K562 (cell line): ENCODE measurements at regions not wholly inside any gene's neighbourhood (a gene's known extent, or its start where the extent isn't known, plus 50 kb on each side); places are given as distances from the start of the nearest gene placed in this dataset.

ENCODE experiments used
- ATAC-seq: fragments of 200-7000 bp; cut with Tn5 transposase; 3 replicates; pipeline ENCODE4 v1.9.1; 2020; ENCODE audit warnings: moderate library complexity
- BruUV-seq: library from RNA; stranded (reverse); fragments of 400-500 nt; replicated peaks from 2 replicates; lab custom pipeline; 2021; lab: Mats Ljungman, UMichigan
- CTCF ChIA-PET: fragments of 300-600 bp; formaldehyde crosslinking; extraction: SDS; loops from one replicate; lab custom pipeline; 2021; ENCODE audit warnings: low intra/inter-chr PET ratio; lab: Yijun Ruan, JAX
- POLR2A ChIA-PET: fragments of 300-600, 350-650 bp; sonication (Branson Sonifier 250); formaldehyde crosslinking; extraction: SDS; loops from one replicate; lab custom pipeline; 2021; ENCODE audit warnings: antibody characterized with exemption, inconsistent platforms; lab: Yijun Ruan, JAX
- DNase-seq, 4 experiments: peaks; one replicate each; pipeline versions ENCODE4 v3.0.0 to v3.0.0-alpha.2; 2011 to 2018; ENCODE audit warnings: low spot score in 3 of 4, mixed read lengths in 3 of 4; ENCODE audit errors: extremely low read depth in 1 of 4
- FAIRE-seq: peaks from 2 replicates; lab custom pipeline; 2011; peaks lifted over from hg19 to GRCh38; lab: Jason Lieb, UNC
- H2AFZ ChIP-seq: 2 replicates; pipeline ENCODE4 v1.6.0; 2011; ENCODE audit warnings: low read depth, low read length, control low read depth, inconsistent platforms
- H3K27ac ChIP-seq: fragments of 200-600 bp; 3 replicates; pipeline ENCODE4 v1.8.0; 2011; ENCODE audit warnings: low read depth, mild to moderate bottlenecking, control low read depth, inconsistent platforms, low read length, moderate library complexity, mixed read lengths; ENCODE audit errors: extremely low read depth
- H3K27me3 ChIP-seq, 2 experiments: fragments of 300-600 bp in 1 of 2; 2 replicates in 1 of 2; 3 replicates in 1 of 2; pipeline versions ENCODE4 v1.6.0 to v1.8.0; 2011; ENCODE audit warnings: inconsistent platforms in 2 of 2, low read length in 2 of 2, mild to moderate bottlenecking in 1 of 2, mixed read lengths in 1 of 2, moderate library complexity in 1 of 2; ENCODE audit not compliant: control insufficient read depth in 2 of 2, insufficient read depth in 2 of 2
- H3K36me3 ChIP-seq: fragments of 300-600 bp; 3 replicates; pipeline ENCODE4 v1.8.0; 2011; ENCODE audit warnings: mild to moderate bottlenecking, low read length, inconsistent platforms; ENCODE audit not compliant: control insufficient read depth, insufficient read depth
- H3K4me1 ChIP-seq, 2 experiments: fragments of 200-600 bp in 1 of 2; replicated peaks in 1 of 2; 2 replicates in 1 of 2; 3 replicates in 1 of 2; pipeline versions ENCODE4 v1.5.1 to v1.8.0; 2011; ENCODE audit warnings: inconsistent platforms in 2 of 2, low read length in 2 of 2, mild to moderate bottlenecking in 1 of 2, mixed read lengths in 1 of 2, moderate library complexity in 1 of 2; ENCODE audit not compliant: control insufficient read depth in 2 of 2, insufficient read depth in 2 of 2
- H3K4me2 ChIP-seq: 2 replicates; pipeline ENCODE4 v1.6.1; 2011; ENCODE audit warnings: low read length, control low read depth, inconsistent platforms, mixed read lengths; ENCODE audit not compliant: insufficient read depth
- H3K4me3 ChIP-seq: fragments of 200-600 bp; sonication (generic), shearing (Covaris generic); 2 replicates; pipeline ENCODE4 v1.5.1; 2016; ENCODE audit warnings: control low read depth, inconsistent platforms
- H3K79me2 ChIP-seq: fragments of 200-600 bp; 3 replicates; pipeline ENCODE4 v1.8.0; 2011; ENCODE audit warnings: low read length, inconsistent platforms; ENCODE audit not compliant: control insufficient read depth, insufficient read depth
- H3K9ac ChIP-seq, 2 experiments: 2 replicates each; pipeline versions ENCODE4 v1.6.0 to v1.6.1; 2011; ENCODE audit warnings: low read depth in 2 of 2, low read length in 2 of 2, control low read depth in 1 of 2, inconsistent platforms in 1 of 2, mild to moderate bottlenecking in 1 of 2, mixed read lengths in 1 of 2; ENCODE audit not compliant: insufficient read depth in 1 of 2
- H3K9me1 ChIP-seq: one replicate; pipeline ENCODE4 v1.6.0; 2011; ENCODE audit warnings: inconsistent platforms, mild to moderate bottlenecking, low read length, moderate library complexity; ENCODE audit not compliant: control insufficient read depth, insufficient read depth
- H3K9me3 ChIP-seq: replicated peaks from 2 replicates; pipeline ENCODE4 v1.5.1; 2011; ENCODE audit warnings: low read depth, low read length, inconsistent platforms; ENCODE audit not compliant: control insufficient read depth, insufficient read depth
- H4K20me1 ChIP-seq: replicated peaks from 2 replicates; pipeline ENCODE4 v1.6.1; 2011; ENCODE audit warnings: low read length, inconsistent platforms, mixed read lengths; ENCODE audit not compliant: control insufficient read depth, insufficient read depth
- CBFA2T3 ChIP-seq: fragments of 450-650 bp; IDR thresholded peaks from 2 replicates; pipeline ENCODE4 v1.6.1; 2017
- EZH2 ChIP-seq: IDR thresholded peaks from 2 replicates; pipeline ENCODE4 v1.6.1; 2012; ENCODE audit warnings: low read depth, mild to moderate bottlenecking, inconsistent platforms, low read length, borderline replicate concordance
- GABPB1 ChIP-seq: sonication (generic); formaldehyde crosslinking; IDR thresholded peaks from 2 replicates; pipeline ENCODE4 v1.8.0; 2022; ENCODE audit warnings: mild to moderate bottlenecking, missing genetic modification reagents
- NKRF ChIP-seq: fragments of 450-650 bp; IDR thresholded peaks from 2 replicates; pipeline ENCODE4 v1.6.1; 2016; ENCODE audit warnings: borderline replicate concordance
- NR0B1 ChIP-seq: fragments of 450-650 bp; IDR thresholded peaks from one replicate; pipeline ENCODE4 v1.6.1; 2018; ENCODE audit warnings: mild to moderate bottlenecking, moderate library complexity; ENCODE audit not compliant: partially characterized antibody
- PHB ChIP-seq: fragments of 250-450 bp; sonication (Bioruptor Pico); IDR thresholded peaks from 2 replicates; pipeline ENCODE4 v1.5.0; 2021
- PRMT5 ChIP-seq: sonication (generic); formaldehyde crosslinking; IDR thresholded peaks from 2 replicates; pipeline ENCODE4 v1.5.0; 2020; ENCODE audit warnings: missing genetic modification reagents
- RAD51 ChIP-seq: fragments of 450-650 bp; IDR thresholded peaks from 2 replicates; pipeline ENCODE4 v1.7.1; 2016; ENCODE audit warnings: low read depth, mild to moderate bottlenecking, borderline replicate concordance
- RBM34 ChIP-seq: fragments of 200-400 bp; formaldehyde crosslinking; IDR thresholded peaks from 2 replicates; pipeline ENCODE4 v1.6.1; 2018; ENCODE audit warnings: low read length, borderline replicate concordance; ENCODE audit not compliant: insufficient read depth
- ZNF518B ChIP-seq: fragments of 250-450 bp; sonication (Bioruptor Pico); IDR thresholded peaks from 2 replicates; pipeline ENCODE4 v1.5.0; 2021; ENCODE audit warnings: mild to moderate bottlenecking, moderate library complexity
- ZNF644 ChIP-seq: fragments of 200-800 bp; sonication (Bioruptor generic); IDR thresholded peaks from 2 replicates; pipeline ENCODE4 v1.6.1; 2016; ENCODE audit warnings: low read depth, missing genetic modification characterization, missing compliant biosample characterization
- ZNF780A ChIP-seq: fragments of 250-450 bp; sonication (Bioruptor Pico); IDR thresholded peaks from 2 replicates; pipeline ENCODE4 v1.5.0; 2021; ENCODE audit warnings: mild to moderate bottlenecking
- WGBS: fragments of 100-300 bp; shearing (Covaris generic); methylation state at CpG from one replicate; pipeline ENCODE4 v1.1.6; 2016; ENCODE audit warnings: low coverage, mixed read lengths; ENCODE audit not compliant: insufficient coverage; ENCODE audit errors: missing lambda C conversion rate; 5-methylcytosine and 5-hydroxymethylcytosine counted together
- in situ Hi-C: fragments of 300-500 bp; cut with MboI; formaldehyde crosslinking; loops from 4 replicates; pipeline ENCODE4 v1.15.0; 2018; ENCODE audit warnings: inconsistent platforms, mixed read lengths
- intact Hi-C: fragments of 100-400 bp; cut with micrococcal nuclease; formaldehyde crosslinking; loops from 2 replicates; pipeline ENCODE4 v1.14.2; 2022

GRCh38 chr9:788777-789176, 52.7 kb upstream of the DMRT1 start:
- CTCF ChIA-PET, result no interaction called here
- ATAC-seq, result no peak
- TF ChIP-seq ZNF518B (CRISPR knock-in tag), result no peak
- no peak for TF ChIP-seq CBFA2T3
- TF ChIP-seq PRMT5 (CRISPR knock-in tag), result no peak
- no peak for TF ChIP-seq EZH2
- no peak for TF ChIP-seq ZNF780A
- TF ChIP-seq RBM34, result no peak
- TF ChIP-seq NR0B1, result no peak
- no peak for TF ChIP-seq GABPB1 (CRISPR knock-in tag)
- TF ChIP-seq PHB, result no peak
- no peak for TF ChIP-seq NKRF
- no peak for TF ChIP-seq RAD51
- no peak for TF ChIP-seq ZNF644 (tag)
- TF ChIP-seq, all 486 proteins: peak for 0
- Histone ChIP-seq H3K79me2 (no peaks in the 10 kb centered on the region), H3K4me2 (no peak overlapping the region), H2AFZ (no peak overlapping the region), H3K4me1 (no peaks in the 10 kb centered on the region), H3K9me1 (no peaks in the 10 kb centered on the region), H3K9ac (no peak overlapping the region), H3K27me3 (peaks cover 0 to 5% of the 10 kb centered on the region in 2 experiments; a peak in 2 of 5 replicates), H3K36me3 (no peaks in the 10 kb centered on the region), H3K9me3 (no peaks in the 10 kb centered on the region), H4K20me1 (no peaks in the 10 kb centered on the region), H3K4me3 (no peak overlapping the region), H3K27ac (no peak overlapping the region)
- BruUV-seq, result no TSS peak
- in situ Hi-C loops, result no loop called here
- intact Hi-C loops, result no loop called here
- DNase-seq (no peak), FAIRE-seq (no peak)
- POLR2A ChIA-PET, result no interaction called here
- WGBS, result 6% methylated on average over 6 of the region's 6 CpGs
